GM18867 (cell line): ENCODE measurements at regions not wholly inside any gene's neighbourhood (a gene's known extent, or its start where the extent isn't known, plus 50 kb on each side); places are given as distances from the start of the nearest gene placed in this dataset.

Experiments
- ATAC-seq: cut with Tn5 transposase; IDR thresholded peaks from one replicate; pipeline ENCODE4 v1.9.1; 2021; ENCODE audit warnings: mild to moderate bottlenecking, moderate library complexity; ENCODE audit not compliant: unreplicated experiment

DNA sequence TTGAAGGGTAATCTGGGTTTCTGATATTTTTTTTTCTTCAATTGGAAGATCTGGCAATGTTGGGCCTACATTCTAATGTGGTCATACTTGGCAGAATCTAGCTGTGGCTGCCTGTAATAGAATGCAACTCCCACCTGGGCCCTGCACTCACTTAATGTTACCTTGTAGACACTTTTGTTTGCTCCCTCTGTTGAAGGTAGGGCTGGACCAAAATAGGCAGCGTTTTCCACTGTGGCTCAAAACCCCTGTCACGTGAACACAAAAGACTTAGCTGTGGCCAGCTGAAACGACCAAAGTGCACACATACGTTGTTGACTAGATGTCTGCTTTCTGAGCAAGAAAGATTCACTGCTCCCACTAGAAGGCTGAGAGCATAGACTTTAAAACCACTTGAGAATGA, 117.6 kb upstream of the HMHB1 start:
- no peak for ATAC-seq

GRCh38 chr5:143693651-143694252, 118.2 kb upstream of the HMHB1 start:
- peak; percentile 99 for ATAC-seq

GRCh38 chr5:143692342-143692741, 119.6 kb upstream of the HMHB1 start:
- no peak for ATAC-seq

- no peak for ATAC-seq
These were observed 120.0 kb upstream of the HMHB1 start for GRCh38 chr5:143691945-143692290.

GRCh38 chr5:143691287-143691944, 120.5 kb upstream of the HMHB1 start:
- ATAC-seq, result no peak

- no peak for ATAC-seq
These were observed 124.4 kb upstream of the HMHB1 start for GRCh38 chr5:143687604-143688003.

- ATAC-seq, result no peak
These were observed 126.6 kb upstream of the HMHB1 start for GRCh38 chr5:143685246-143685815.

GRCh38 chr5:143683459-143683858, 128.5 kb upstream of the HMHB1 start:
- no peak for ATAC-seq

- ATAC-seq, result no peak
These were observed 129.0 kb upstream of the HMHB1 start for GRCh38 chr5:143682929-143683386.

- no peak for ATAC-seq
These were observed 129.6 kb upstream of the HMHB1 start for GRCh38 chr5:143682246-143682905.

DNA sequence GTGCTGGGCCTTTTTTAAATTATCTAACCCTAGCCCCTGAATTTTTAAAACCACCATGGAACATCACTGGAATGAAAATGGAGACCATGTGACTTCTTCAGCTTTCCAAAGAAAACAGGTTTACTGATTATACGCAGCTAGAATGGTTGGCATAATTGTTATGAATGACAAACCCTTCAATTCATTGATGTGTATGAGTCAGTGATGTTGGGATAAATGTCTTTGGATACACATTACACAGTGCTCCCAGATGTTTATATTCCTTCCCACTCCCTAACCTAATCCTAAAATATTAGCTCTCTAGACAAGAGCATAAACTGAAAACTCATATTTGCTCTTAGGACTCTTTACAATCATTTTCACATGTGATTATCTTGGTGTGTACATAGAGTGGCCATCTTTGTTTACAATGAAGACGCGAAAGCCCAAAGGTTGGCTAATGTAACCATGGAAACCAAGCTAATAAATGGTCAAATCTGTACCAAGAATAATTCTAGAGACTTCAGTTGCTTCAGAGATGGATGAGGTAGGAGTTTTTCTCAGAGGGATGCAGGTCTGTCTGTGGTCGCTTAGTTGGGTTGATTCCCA, 131.2 kb upstream of the HMHB1 start:
- ATAC-seq, result no peak

DNA sequence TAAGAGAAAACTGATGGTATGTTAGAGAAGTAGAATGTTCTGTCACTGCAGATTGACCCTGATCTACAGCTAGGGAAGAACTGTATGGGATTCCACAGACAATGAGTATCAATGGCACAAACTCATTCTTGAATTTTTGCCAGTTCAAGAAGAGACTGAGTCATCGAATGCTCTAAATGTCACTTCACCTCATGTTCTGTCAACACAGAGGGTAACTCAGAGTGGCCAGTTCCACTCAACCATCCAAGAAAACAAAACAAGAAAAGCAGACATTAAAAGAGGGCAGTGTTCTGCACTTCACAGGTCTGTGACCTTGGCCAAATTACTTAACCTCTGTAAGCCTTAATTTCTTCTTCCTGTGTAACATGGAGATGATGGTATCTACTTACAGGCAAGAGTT, 132.2 kb upstream of the HMHB1 start:
- no peak for ATAC-seq

DNA sequence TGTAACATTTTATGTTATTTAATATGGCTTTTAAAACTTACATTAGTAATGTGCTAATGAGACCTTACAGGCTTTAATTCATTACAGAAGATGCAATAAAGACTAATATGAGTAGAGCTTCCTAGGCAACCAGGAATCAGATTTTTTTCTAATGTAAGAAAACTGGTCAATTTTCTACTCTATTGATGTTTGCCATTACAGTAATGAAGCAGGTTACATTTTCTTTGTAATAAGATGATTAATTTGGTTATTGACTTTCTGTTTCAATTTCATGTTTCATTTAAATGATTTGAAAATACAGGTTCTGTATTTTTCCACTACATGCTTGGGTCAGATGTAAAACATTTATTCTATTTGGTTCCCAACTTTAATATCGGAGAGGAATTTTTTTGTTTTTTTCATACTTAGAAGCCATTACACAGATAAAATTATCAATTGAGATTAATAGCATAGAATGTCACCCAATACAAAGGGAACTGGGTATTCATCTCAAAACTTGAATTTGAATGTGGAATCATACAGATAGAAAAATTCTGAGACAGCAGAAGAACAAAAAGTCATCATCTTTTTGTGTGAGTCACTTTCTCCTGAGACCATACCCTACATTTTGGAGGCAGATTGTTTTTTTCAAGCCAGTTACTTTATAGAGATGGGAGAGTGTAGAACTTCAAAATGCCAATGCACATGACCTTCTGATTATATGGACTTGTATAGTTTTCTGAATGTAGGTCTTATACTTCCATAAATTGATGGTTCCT, 133.6 kb upstream of the HMHB1 start:
- peak; percentile 65 for ATAC-seq

DNA sequence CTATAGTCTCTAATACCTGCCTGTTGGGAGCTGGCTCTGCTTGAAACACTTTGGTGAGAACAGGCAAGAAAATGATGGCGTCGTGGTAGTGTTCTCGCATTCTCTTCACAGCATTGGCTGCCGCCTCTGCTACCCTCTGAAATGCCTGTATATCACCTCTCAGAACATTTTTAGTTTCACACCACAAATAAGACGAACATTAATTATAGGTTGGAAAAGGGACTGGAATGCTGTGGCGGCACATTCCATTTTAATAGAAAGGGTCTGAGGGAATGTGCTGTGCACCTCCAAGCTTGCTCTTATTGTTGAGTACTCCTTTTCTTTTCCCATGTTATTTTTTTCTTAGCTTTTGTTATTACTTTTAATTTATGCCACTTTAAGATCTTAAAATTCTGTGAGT, 134.6 kb upstream of the HMHB1 start:
- no peak for ATAC-seq

DNA sequence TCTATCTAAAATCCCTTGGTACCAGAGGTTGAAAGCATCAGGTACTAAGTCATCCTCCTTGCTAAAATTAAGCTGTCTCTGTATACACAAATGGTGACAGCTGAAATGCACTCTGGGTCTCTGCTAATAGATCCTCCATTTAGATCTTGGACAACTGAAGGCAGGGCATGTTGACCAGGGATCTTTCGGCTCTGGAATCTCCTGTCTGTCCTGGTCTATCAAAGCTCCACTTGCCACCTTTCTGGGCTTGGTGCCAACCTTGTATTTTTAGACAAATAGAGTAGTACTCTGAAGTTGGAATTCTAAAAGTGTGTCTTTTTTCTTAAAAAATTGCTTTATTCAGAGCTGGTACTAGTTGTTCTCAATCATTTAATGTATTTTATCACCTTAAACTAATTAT, 135.2 kb upstream of the HMHB1 start:
- ATAC-seq, result no peak

GRCh38 chr5:143674469-143674786, 137.5 kb upstream of the HMHB1 start:
- no peak for ATAC-seq

DNA sequence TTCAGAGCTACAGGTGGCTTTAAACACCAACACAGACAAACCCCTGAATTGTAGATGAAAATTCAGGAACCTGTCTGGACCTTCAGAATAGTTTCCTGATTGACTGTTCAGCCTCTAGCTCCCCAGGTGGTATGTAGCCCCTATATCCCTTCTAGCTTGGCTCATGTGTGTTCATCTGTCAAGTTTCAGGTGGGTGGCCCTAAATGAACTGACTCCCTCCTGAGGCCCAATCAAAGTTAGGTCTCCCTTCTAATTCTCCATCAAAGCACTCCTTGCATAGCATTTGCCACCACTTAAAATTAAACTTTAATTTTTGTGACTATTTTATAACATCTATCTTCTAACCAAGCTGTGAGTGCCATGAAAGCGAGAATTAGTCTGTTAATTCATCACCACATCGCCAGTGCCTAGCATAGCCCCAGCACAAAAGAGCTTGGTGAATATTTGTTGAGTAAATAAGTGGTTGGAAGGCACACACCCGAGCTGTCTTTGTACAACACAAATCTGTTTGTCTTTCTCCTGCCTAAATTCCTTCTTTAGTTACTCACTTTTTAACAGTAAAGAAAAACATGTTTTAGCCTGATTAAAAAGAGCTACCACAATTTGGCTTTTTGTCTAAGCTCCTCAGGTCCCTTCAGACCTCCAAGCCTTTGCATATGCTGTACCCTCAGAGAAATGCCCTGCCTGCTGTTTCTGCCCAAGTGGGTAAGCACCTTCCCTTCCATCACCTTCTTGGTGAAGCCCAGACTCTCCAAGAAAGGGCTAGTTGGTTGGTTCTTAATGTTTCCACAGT, 138.1 kb upstream of the HMHB1 start:
- no peak for ATAC-seq

DNA sequence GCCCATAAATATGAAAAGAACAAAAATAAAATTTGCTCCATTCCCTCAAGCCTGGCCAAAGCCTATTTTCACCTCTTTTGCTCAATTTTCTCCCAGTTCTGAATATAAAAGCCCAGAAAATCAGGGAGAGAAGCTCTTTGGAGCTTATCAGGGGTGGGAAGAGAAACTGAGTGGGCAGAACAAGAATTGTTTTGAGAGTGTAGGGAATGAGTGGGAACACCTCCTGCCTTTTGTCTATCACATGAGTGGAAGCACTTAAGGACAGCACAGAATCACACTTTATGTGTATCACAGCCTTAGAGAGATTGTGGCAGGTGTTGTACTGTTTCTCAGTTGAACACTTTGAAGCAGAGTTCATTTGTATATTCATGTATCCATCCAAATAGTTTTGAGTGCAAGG, 139.2 kb upstream of the HMHB1 start:
- ATAC-seq, result no peak

DNA sequence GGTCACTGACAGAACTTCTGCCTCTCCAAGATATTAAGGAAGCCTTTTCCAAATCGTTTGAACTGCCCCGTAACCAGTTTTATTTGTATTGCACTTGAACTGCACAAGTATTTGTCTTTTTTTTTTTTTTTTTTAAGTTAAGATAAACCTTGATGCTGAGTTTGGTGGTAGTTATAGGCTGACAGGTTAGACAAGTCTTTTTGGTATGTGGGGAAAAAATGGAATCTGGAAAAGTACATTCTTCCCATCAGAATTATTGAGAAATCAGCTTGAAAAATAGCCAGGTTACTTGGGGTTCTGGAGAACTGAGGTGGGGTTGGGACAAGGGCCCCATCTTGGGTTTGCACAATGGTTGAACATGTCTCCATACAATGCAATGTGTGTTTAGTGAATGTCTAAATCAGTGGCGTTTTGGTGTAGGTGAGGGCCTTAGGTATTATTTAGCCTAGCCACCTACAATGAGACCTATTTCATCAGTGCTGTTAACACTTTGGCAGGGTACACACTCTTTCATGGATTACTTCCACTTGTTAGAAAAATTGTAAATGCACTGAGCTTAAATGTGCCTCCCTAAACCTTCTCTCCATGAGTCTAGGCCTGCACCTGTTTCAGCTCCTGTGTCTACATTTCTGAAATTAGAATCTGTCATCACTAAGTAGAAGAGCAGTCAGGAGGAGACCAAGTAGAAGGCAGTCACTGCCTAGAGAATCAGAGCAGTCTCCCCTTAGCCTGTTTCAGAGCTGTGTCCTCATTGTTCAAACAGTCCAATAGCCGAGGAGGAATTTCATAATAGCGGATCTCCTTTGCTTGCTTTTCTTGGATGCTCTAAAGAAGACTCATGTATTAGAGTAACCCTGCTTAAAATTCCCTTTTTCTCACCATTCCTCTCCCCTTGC, 140.0 kb upstream of the HMHB1 start:
- no peak for ATAC-seq
